ENCODE measurements at regions not wholly inside any gene's neighbourhood (a gene's known extent, or its start where the extent isn't known, plus 50 kb on each side); places are given as distances from the start of the nearest gene placed in this dataset.
"Not testable (repeated sequence)": the region's sequence is repeated elsewhere in the genome, so short reads cannot be mapped to it uniquely, and the experiment has no call there.

- Mint-ChIP-seq H3K4me1 (ENCODE audit: unreplicated experiment) (peaks cover 5% of the 10 kb centered on the region), H3K27ac (ENCODE audit: unreplicated experiment) (no peak overlapping the region), H3K27me3 (ENCODE audit: unreplicated experiment) (no peaks in the 10 kb centered on the region), H3K36me3 (ENCODE audit: unreplicated experiment) (no peaks in the 10 kb centered on the region), H3K4me3 (ENCODE audit: unreplicated experiment) (no peak overlapping the region), H3K9me3 (ENCODE audit: unreplicated experiment) (no peaks in the 10 kb centered on the region)
- DNase-seq (ENCODE audit: extremely low spot score, unreplicated experiment), result no peak
- no peak for TF ChIP-seq CTCF (IDR thresholded peaks at IDR 0.05)
Observed at GRCh38 chr15:35243758-35244157, 158.7 kb upstream of the NANOGP8 start.

- H3K27me3 Mint-ChIP-seq (ENCODE audit: unreplicated experiment); H3K4me3 Mint-ChIP-seq (ENCODE audit: unreplicated experiment); H3K4me1 Mint-ChIP-seq (ENCODE audit: unreplicated experiment); H3K27ac Mint-ChIP-seq (ENCODE audit: unreplicated experiment); H3K9me3 Mint-ChIP-seq (ENCODE audit: unreplicated experiment); DNase-seq (ENCODE audit: extremely low spot score, unreplicated experiment); H3K36me3 Mint-ChIP-seq (ENCODE audit: unreplicated experiment): not testable (repeated sequence)
Observed at GRCh38 chr15:35239693-35240092, 154.6 kb upstream of the NANOGP8 start.

GRCh38 chr15:35238448-35238847 is 153.4 kb upstream of the NANOGP8 start:
- not testable (repeated sequence) for H3K36me3 Mint-ChIP-seq (ENCODE audit: unreplicated experiment); H3K4me1 Mint-ChIP-seq (ENCODE audit: unreplicated experiment); H3K27ac Mint-ChIP-seq (ENCODE audit: unreplicated experiment); DNase-seq (ENCODE audit: extremely low spot score, unreplicated experiment); H3K27me3 Mint-ChIP-seq (ENCODE audit: unreplicated experiment); H3K4me3 Mint-ChIP-seq (ENCODE audit: unreplicated experiment); H3K9me3 Mint-ChIP-seq (ENCODE audit: unreplicated experiment)

GRCh38 chr15:35229085-35229484 is 144.0 kb upstream of the NANOGP8 start:
- H3K4me3 Mint-ChIP-seq (ENCODE audit: unreplicated experiment), result no peak overlapping the region
- H3K27me3 Mint-ChIP-seq (ENCODE audit: unreplicated experiment), result no peaks in the 10 kb centered on the region
- H3K9me3 Mint-ChIP-seq (ENCODE audit: unreplicated experiment), result peaks cover 28% of the 10 kb centered on the region
- peaks cover 5% of the 10 kb centered on the region for H3K36me3 Mint-ChIP-seq (ENCODE audit: unreplicated experiment)
- no peaks in the 10 kb centered on the region for H3K4me1 Mint-ChIP-seq (ENCODE audit: unreplicated experiment)
- TF ChIP-seq CTCF (IDR thresholded peaks at IDR 0.05), result no peak
- no peak overlapping the region for H3K27ac Mint-ChIP-seq (ENCODE audit: unreplicated experiment)
- DNase-seq (ENCODE audit: extremely low spot score, unreplicated experiment), result no peak

GRCh38 chr15:35218215-35218614 is 133.1 kb upstream of the NANOGP8 start:
- H3K4me3 Mint-ChIP-seq (ENCODE audit: unreplicated experiment), result no peak overlapping the region
- no peak for DNase-seq (ENCODE audit: extremely low spot score, unreplicated experiment)
- H3K27me3 Mint-ChIP-seq (ENCODE audit: unreplicated experiment), result no peaks in the 10 kb centered on the region
- no peaks in the 10 kb centered on the region for H3K4me1 Mint-ChIP-seq (ENCODE audit: unreplicated experiment)
- H3K36me3 Mint-ChIP-seq (ENCODE audit: unreplicated experiment), result no peaks in the 10 kb centered on the region
- TF ChIP-seq CTCF (IDR thresholded peaks at IDR 0.05), result no peak
- no peaks in the 10 kb centered on the region for H3K9me3 Mint-ChIP-seq (ENCODE audit: unreplicated experiment)
- no peak overlapping the region for H3K27ac Mint-ChIP-seq (ENCODE audit: unreplicated experiment)

- Mint-ChIP-seq H3K4me1 (ENCODE audit: unreplicated experiment) (no peaks in the 10 kb centered on the region), H3K9me3 (ENCODE audit: unreplicated experiment) (no peaks in the 10 kb centered on the region), H3K36me3 (ENCODE audit: unreplicated experiment) (no peaks in the 10 kb centered on the region), H3K27me3 (ENCODE audit: unreplicated experiment) (no peaks in the 10 kb centered on the region), H3K4me3 (ENCODE audit: unreplicated experiment) (no peak overlapping the region), H3K27ac (ENCODE audit: unreplicated experiment) (no peak overlapping the region)
- TF ChIP-seq CTCF (IDR thresholded peaks at IDR 0.05), result no peak
- no peak for DNase-seq (ENCODE audit: extremely low spot score, unreplicated experiment)
Observed at GRCh38 chr15:35215093-35215492, 130.0 kb upstream of the NANOGP8 start.

Measured in osteocyte (in vitro differentiated cells).